SK-N-SH (cell line): ENCODE measurements at regions not wholly inside any gene's neighbourhood (a gene's known extent, or its start where the extent isn't known, plus 50 kb on each side); places are given as distances from the start of the nearest gene placed in this dataset.

Source experiments
- CTCF ChIA-PET: fragments of 300-600, 350-600 bp; formaldehyde crosslinking; extraction: SDS; loops from one replicate; lab custom pipeline; 2021; lab: Yijun Ruan, JAX
- POLR2A ChIA-PET: fragments of 350-600 bp; sonication (Branson Sonifier 250); formaldehyde crosslinking; extraction: SDS; loops from one replicate; lab custom pipeline; 2020; ENCODE audit warnings: antibody characterized with exemption, inconsistent platforms; lab: Yijun Ruan, JAX
- DNase-seq: peaks from one replicate; pipeline ENCODE4 v3.0.0; 2012
- H2AFZ ChIP-seq: fragments of 200-600 bp; sonication (generic); 2 replicates; pipeline ENCODE4 v1.8.1; 2016; ENCODE audit warnings: antibody characterized with exemption, mild to moderate bottlenecking, low read depth
- H3F3A ChIP-seq: fragments of 200-600 bp; sonication (generic); replicated peaks from 2 replicates; pipeline ENCODE3; 2016; ENCODE audit warnings: antibody characterized with exemption, mild to moderate bottlenecking; ENCODE audit not compliant: insufficient read depth
- H3K27ac ChIP-seq, 2 experiments: fragments of 200-500 bp in 1 of 2; fragments of 200-600 bp in 1 of 2; sonication (Bioruptor generic) in 1 of 2; sonication (generic), shearing (Covaris generic) in 1 of 2; 2 replicates each; pipeline versions ENCODE4 v1.5.1 to v1.6.1; 2014 to 2016; ENCODE audit warnings: low read depth in 2 of 2, inconsistent platforms in 1 of 2, low read length in 1 of 2, mild to moderate bottlenecking in 1 of 2, mixed read lengths in 1 of 2
- H3K27me3 ChIP-seq: fragments of 200-600 bp; sonication (generic), shearing (Covaris generic); 2 replicates; pipeline ENCODE4 v1.6.1; 2016; ENCODE audit warnings: mixed run types; ENCODE audit not compliant: insufficient read depth
- H3K36me3 ChIP-seq, 2 experiments: fragments of 200-500 bp in 1 of 2; fragments of 200-600 bp in 1 of 2; sonication (Bioruptor generic) in 1 of 2; sonication (generic) in 1 of 2; replicated peaks in 1 of 2; 2 replicates each; pipeline versions ENCODE3 to v1.5.1; 2014 to 2016; ENCODE audit warnings: low read length in 1 of 2, mild to moderate bottlenecking in 1 of 2; ENCODE audit not compliant: insufficient read depth in 2 of 2, control insufficient read depth in 1 of 2
- H3K4me1 ChIP-seq, 2 experiments: fragments of 200-500 bp in 1 of 2; fragments of 200-600 bp in 1 of 2; sonication (Bioruptor generic) in 1 of 2; sonication (generic), shearing (Covaris generic) in 1 of 2; 2 replicates each; pipeline versions ENCODE4 v1.5.1 to v1.6.1; 2014 to 2016; ENCODE audit warnings: low read depth in 1 of 2, low read length in 1 of 2, mixed run types in 1 of 2; ENCODE audit not compliant: insufficient read depth in 2 of 2, control insufficient read depth in 1 of 2
- H3K4me2 ChIP-seq: fragments of 200-600 bp; sonication (generic), shearing (Covaris generic); 2 replicates; pipeline ENCODE4 v1.6.1; 2017; ENCODE audit warnings: mixed run types
- H3K4me3 ChIP-seq, 2 experiments: fragments of 200-500 bp in 1 of 2; fragments of 200-600 bp in 1 of 2; sonication (Bioruptor generic) in 1 of 2; sonication (generic), shearing (Covaris generic) in 1 of 2; 2 replicates each; pipeline versions ENCODE4 v1.5.1 to v1.8.1; 2014 to 2016; ENCODE audit warnings: low read depth in 2 of 2, inconsistent platforms in 1 of 2, low read length in 1 of 2, mild to moderate bottlenecking in 1 of 2, mixed read lengths in 1 of 2, moderate library complexity in 1 of 2
- H3K79me2 ChIP-seq: fragments of 200-600 bp; sonication (generic); 2 replicates; pipeline ENCODE4 v1.8.1; 2017; ENCODE audit warnings: mild to moderate bottlenecking; ENCODE audit not compliant: insufficient read depth
- H3K9ac ChIP-seq: fragments of 200-600 bp; sonication (generic); 2 replicates; pipeline ENCODE4 v1.6.1; 2017; ENCODE audit warnings: mixed run types
- H3K9me2 ChIP-seq: fragments of 200-600 bp; sonication (generic); 2 replicates; pipeline ENCODE4 v1.6.1; 2017; ENCODE audit warnings: mixed run types
- H3K9me3 ChIP-seq: fragments of 200-600 bp; sonication (generic); 2 replicates; pipeline ENCODE4 v1.6.1; 2017; ENCODE audit warnings: mixed run types, mild to moderate bottlenecking, moderate library complexity
- H4K20me1 ChIP-seq: fragments of 200-600 bp; sonication (generic); 2 replicates; pipeline ENCODE4 v1.6.1; 2017; ENCODE audit warnings: mild to moderate bottlenecking, mixed run types; ENCODE audit not compliant: insufficient read depth
- ELF1 ChIP-seq: IDR thresholded peaks from 2 replicates; pipeline ENCODE4 v1.4.0; 2012
- FOSL2 ChIP-seq: IDR thresholded peaks from 2 replicates; pipeline ENCODE4 v1.4.0; 2012; ENCODE audit warnings: low read depth, mild to moderate bottlenecking, moderate library complexity, borderline replicate concordance
- PBX3 ChIP-seq: IDR thresholded peaks from 2 replicates; pipeline ENCODE4; 2012
- REST ChIP-seq: IDR thresholded peaks from 2 replicates; pipeline ENCODE4 v1.6.1; 2012; ENCODE audit warnings: mild to moderate bottlenecking, low read depth, low read length, moderate library complexity
- RFX5 ChIP-seq: IDR thresholded peaks from 2 replicates; pipeline ENCODE4 v1.6.1; 2012; ENCODE audit warnings: mild to moderate bottlenecking, improper control_type of control experiment, low read length
- RXRA ChIP-seq: IDR thresholded peaks from 2 replicates; pipeline ENCODE4 v1.4.0; 2012; ENCODE audit warnings: low read depth, mild to moderate bottlenecking, borderline replicate concordance
- SIN3A ChIP-seq: IDR thresholded peaks from 2 replicates; pipeline ENCODE4 v1.6.1; 2012; ENCODE audit warnings: low read depth, mild to moderate bottlenecking, low read length, moderate library complexity, borderline replicate concordance
- TCF12 ChIP-seq: IDR thresholded peaks from 2 replicates; pipeline ENCODE4 v1.4.0; 2012
- TEAD4 ChIP-seq: IDR thresholded peaks from 2 replicates; pipeline ENCODE4 v1.4.0; 2012; ENCODE audit warnings: mild to moderate bottlenecking, borderline replicate concordance; ENCODE audit not compliant: insufficient read depth
- USF1 ChIP-seq: IDR thresholded peaks from 2 replicates; pipeline ENCODE4 v1.4.0; 2012; ENCODE audit warnings: low read depth, borderline replicate concordance
- USF2 ChIP-seq: fragments of 150-350 bp; IDR thresholded peaks from 2 replicates; pipeline ENCODE4 v1.6.1; 2017; ENCODE audit warnings: antibody characterized with exemption, low read length, low read depth, borderline replicate concordance

GRCh38 chr2:67066782-67067181 lies 330.4 kb upstream of the ETAA1 start (continued):
- TF ChIP-seq REST: no peak
- no peak for TF ChIP-seq USF2
- TF ChIP-seq FOSL2: no peak
- TF ChIP-seq RFX5: no peak

GRCh38 chr2:67067656-67068055 lies 329.5 kb upstream of the ETAA1 start:
- H3K79me2 ChIP-seq: no peaks in the 10 kb centered on the region
- CTCF ChIA-PET: interaction anchor here (0.7 kb wide), 1 partner anchor 9 kb away, joined by 4 read pairs; no protein-coding TSS in a partner anchor
- no peak overlapping the region for H3K9ac ChIP-seq
- no peak overlapping the region for H3K27ac ChIP-seq
- DNase-seq: no peak
- no peaks in the 10 kb centered on the region for H4K20me1 ChIP-seq
- H3K9me3 ChIP-seq: no peaks in the 10 kb centered on the region
- no peak overlapping the region for H2AFZ ChIP-seq
- H3K4me2 ChIP-seq: no peak overlapping the region
- H3K27me3 ChIP-seq: no peaks in the 10 kb centered on the region; the same call in 1 of the 2 replicates
- peaks cover 0 to 3% of the 10 kb centered on the region in 2 experiments; a peak in 2 of 4 replicates for H3K4me1 ChIP-seq
- H3K36me3 ChIP-seq: no peaks in the 10 kb centered on the region
- no peak overlapping the region for H3K4me3 ChIP-seq
- H3F3A ChIP-seq: no peaks in the 10 kb centered on the region
- POLR2A ChIA-PET: no interaction called here
- TF ChIP-seq USF1 (no peak), TEAD4 (no peak), SIN3A (no peak), PBX3 (no peak), USF2 (no peak), TCF12 (no peak), RXRA (no peak), REST (no peak), ELF1 (no peak), FOSL2 (no peak)
- H3K9me2 ChIP-seq: no peaks in the 10 kb centered on the region
